ENCODE measurements at regions not wholly inside any gene's neighbourhood (a gene's known extent, or its start where the extent isn't known, plus 50 kb on each side); places are given as distances from the start of the nearest gene placed in this dataset.
"Not testable (repeated sequence)": the region's sequence is repeated elsewhere in the genome, so short reads cannot be mapped to it uniquely, and the experiment has no call there.

DNA sequence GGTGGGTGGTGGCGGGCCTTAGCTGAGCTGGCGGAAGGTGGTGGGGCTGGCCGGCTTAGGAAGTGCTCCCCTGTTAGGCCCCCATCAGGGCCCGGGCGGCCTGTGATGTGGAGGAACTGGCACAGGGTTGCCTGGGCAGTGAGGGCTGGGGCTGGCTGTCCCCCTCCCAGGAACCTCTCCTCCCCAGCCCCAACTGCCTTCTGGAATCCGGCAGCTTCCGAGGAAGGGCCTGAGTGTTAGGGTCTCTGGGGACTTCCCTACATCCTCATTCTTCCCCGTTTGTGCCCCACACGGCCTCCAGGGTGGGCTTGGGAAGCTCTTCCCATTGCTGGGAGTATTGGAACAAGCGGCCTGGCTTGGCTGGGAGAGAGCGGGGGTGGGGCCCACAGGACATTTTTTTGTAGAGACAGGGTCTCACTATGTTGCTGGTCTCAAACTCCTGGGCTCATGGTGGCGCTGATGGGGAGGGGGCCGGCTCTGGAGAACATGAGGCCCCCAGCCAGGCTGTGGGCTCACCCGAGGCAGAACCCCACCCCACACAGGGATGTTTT, 89.9 kb upstream of the CIBAR2 start:
- in situ Hi-C loops (cut with HindIII; ENCODE audit: low sequenced_read_pairs) = no loop called here

DNA sequence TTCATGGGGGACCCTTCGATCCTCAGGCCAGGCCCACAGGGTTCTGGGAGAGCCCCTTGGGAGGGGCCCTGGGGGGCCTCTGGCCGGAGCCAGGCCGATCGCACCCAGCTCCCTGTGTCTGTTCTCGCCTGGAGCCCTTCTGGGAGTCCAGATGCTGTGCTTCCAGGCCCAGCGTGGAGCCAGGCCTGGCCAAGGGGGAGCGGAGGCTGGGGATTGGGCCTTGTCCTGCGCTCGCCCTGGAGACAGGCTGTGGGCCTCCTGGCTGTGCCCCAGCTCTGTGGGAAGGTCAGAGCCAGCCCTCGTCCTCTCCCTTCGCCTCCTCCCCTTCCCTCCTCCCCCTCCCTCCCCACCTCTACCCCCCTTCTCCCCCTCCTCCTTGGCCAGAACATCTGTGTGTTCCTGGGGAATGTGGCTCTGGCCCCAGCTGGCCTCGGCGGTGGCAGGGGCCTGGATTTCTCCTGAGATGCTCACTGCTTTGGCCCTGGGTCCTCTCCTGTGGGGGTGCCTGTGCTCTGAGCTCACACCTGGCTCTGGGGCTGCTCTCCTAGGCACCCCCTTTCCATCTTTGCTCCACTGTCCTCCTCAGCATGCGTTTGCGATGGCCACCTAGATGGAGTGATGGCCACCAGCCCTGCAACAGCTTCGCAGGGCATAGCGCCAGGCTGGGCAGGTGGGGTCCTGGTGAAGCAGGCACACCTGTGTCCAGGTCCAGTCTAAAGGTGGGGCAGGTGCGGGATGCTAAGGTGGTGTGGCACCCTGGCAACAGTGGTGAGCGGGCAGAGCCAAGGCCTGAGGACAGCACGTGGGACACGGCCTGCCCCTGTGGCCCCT, 90.6 kb upstream of the CIBAR2 start:
- in situ Hi-C loops (cut with HindIII; ENCODE audit: low sequenced_read_pairs) = no loop called here

- in situ Hi-C loops (cut with HindIII; ENCODE audit: low sequenced_read_pairs) = no loop called here
Measured at GRCh38 chr16:85203462-85203813, 91.2 kb upstream of the CIBAR2 start.

DNA sequence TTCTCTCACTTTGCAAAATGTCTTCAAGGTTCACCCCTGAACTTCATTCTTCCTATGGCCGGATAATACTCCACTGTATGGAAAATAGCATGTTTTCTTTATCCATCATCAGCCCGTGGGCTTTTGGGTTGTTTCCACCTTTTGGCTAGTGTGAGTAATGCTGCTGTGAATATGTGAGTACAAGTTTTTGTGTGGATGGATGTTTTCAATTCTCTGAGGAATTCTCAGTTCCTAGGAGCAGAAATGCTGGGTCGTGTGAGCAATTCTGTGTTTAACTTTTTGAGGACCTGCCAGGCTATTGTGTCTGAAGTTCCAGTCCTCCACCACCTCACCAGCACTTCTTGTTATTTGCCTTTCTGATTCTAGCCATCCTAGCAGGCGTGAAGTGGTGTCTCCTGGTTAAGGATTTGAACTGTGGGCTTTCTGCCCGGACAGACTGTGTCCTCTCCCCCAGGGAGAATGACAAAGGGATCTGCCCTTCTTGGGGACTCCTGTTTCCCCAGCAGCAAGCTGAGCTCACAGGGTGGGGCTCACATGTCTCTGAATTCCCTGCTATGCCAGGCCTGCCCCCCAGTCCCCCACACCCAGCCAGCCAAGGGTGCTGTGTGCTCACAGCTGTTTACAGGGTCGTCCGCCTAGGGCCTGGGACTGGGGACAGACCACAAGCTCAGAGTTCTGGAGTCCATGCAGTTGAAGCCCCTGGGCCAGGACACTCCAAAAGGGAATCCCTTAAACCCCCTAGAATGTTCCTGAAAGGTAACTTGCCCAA, 92.2 kb upstream of the CIBAR2 start:
- in situ Hi-C loops (cut with HindIII; ENCODE audit: low sequenced_read_pairs) = no loop called here

- in situ Hi-C loops (cut with HindIII; ENCODE audit: low sequenced_read_pairs) = not testable (repeated sequence)
Measured at GRCh38 chr16:85205257-85205656, 93.0 kb upstream of the CIBAR2 start.

- in situ Hi-C loops (cut with HindIII; ENCODE audit: low sequenced_read_pairs) = no loop called here
Measured at GRCh38 chr16:85205747-85206471, 93.6 kb upstream of the CIBAR2 start.

DNA sequence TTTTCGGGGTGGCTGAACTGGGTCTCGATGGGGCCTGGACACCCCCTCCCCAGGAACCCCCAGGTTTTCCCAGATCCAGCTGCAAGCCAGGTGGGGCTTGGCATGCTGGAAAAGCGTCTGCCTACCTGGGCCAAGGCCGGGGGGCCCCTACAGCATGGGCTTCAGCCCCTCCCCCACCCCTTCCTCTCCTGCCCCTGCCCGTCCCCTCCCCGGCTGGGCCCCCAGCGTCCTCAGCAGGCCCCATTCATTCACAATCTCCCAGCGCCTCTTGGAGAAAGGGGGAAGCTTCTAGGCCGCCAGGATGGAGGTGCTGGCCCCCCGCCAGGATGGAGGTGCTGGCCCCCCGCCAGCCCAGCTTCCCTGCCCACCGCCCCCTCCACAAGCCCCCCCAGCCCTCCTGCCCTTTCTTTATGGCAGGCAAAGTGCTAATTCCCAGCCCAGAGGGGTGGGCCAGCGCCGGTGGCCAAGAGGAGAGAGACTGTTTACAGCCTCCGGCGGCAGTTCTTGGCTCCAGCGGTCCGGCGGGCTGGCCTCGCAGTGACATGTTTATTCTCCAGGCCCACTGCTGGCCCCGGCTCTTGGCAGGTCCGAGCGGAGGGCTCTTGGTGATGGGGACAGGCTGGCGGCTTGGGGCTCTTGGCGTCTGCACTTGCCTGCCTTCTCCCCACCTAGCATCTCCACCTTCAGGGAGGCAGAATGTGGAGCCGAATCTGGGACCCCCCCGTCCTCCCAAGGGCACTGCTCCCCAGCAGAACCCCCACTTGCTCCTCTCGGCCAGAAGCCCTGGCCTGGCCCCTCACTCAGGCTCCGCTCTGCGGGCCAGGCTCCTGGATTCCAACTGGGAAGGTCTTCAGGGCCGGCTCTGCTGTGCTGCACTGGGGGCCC, 94.4 kb upstream of the CIBAR2 start:
- in situ Hi-C loops (cut with HindIII; ENCODE audit: low sequenced_read_pairs) = no loop called here

DNA sequence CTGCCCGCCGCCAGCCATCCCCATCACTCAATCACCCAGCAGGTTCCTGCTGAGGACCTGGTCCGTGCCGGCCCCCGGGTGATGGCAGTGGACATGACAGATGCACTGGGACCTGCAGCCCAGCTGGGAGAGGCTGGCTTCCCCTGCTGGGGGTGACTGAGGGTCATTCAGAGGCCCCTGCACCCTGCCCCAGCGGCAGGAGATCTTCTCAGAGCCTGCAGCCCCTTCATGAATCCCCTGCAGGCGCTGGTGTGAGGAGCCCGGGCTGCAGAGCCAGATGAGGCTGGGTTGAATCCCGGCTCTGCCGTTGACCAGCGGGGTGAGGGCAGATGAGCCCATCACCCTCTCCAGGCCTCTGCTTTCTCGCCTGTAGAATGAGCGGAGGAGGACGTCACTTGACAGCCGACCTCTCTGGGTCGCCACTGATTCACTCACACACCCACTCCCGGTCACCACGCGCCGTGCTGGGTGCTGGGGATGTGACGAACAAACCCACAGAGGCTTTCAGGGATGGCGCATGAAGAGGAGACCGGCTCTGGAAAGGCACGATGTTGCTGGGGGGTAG, 95.2 kb upstream of the CIBAR2 start:
- in situ Hi-C loops (cut with HindIII; ENCODE audit: low sequenced_read_pairs) = no loop called here

DNA sequence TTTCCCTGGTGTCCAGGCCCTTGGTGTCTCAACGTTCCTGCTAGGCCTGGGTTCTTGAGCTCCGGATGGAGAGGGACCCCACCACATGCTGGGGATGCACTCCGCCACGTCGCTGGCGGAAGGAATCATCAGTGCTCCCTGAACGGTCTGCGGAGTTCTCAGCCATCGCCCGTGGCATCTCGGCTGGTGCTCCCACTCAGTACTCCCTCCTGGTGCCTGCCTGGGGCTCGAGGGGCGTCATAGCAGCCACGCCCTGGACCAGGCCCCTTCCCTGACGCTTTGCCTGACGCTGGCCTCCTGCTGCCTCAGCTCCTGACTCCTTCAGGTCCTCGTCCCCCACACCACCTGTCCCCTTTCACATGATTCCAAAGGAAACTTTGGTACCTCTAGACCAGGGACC, 95.9 kb upstream of the CIBAR2 start:
- in situ Hi-C loops (cut with HindIII; ENCODE audit: low sequenced_read_pairs) = no loop called here

DNA sequence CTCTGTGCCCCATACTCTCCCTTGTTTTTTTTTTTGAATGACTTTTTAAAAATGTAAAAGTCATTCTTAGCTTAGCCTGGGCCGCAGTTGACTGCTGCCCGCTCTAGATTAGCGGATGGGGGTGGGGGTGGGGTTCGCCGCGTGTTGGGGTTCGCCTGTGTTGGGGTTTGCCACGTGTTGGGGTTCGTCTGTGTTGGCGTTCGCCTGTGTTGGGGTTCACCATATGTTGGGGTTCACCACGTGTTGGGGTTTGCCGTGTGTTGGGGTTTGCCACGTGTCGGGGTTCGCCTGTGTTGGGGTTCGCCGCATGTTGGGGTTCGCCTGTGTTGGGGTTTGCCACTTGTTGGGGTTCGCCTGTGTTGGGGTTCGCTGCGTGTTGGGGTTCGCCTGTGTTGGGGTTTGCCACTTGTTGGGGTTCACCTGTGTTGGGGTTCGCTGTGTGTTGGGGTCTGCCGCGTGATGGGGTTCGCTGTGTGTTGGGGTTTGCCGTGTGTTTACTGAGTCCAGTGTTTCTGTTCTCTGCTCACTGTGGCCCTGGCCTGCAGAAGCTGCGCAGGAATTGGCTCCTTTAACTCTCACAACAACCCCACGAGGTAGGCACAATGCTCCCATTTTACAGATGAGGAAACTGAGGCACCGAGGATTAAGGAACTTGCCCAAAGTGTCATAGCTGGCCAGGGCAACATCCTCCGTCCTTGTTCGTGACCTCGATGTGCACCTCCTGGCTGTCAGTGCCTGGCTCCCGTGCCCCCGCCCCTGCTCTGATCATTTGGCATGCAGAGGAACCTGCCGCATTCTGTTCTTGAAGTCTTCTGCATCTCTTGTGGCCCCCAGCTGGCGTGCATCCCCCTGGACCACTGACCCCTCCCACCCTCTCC, 96.6 kb upstream of the CIBAR2 start:
- in situ Hi-C loops (cut with HindIII; ENCODE audit: low sequenced_read_pairs) = no loop called here

- in situ Hi-C loops (cut with HindIII; ENCODE audit: low sequenced_read_pairs) = no loop called here
Measured at GRCh38 chr16:85209526-85210121, 97.4 kb upstream of the CIBAR2 start.

GRCh38 chr16:85210423-85211169, 98.3 kb upstream of the CIBAR2 start:
- in situ Hi-C loops (cut with HindIII; ENCODE audit: low sequenced_read_pairs) = no loop called here

- in situ Hi-C loops (cut with HindIII; ENCODE audit: low sequenced_read_pairs) = no loop called here
Measured at GRCh38 chr16:85211271-85211801, 99.1 kb upstream of the CIBAR2 start.

GRCh38 chr16:85213926-85214675, 101.8 kb upstream of the CIBAR2 start:
- in situ Hi-C loops (cut with HindIII; ENCODE audit: low sequenced_read_pairs) = no loop called here

GRCh38 chr16:85215478-85216118, 103.3 kb upstream of the CIBAR2 start:
- in situ Hi-C loops (cut with HindIII; ENCODE audit: low sequenced_read_pairs) = no loop called here

DNA sequence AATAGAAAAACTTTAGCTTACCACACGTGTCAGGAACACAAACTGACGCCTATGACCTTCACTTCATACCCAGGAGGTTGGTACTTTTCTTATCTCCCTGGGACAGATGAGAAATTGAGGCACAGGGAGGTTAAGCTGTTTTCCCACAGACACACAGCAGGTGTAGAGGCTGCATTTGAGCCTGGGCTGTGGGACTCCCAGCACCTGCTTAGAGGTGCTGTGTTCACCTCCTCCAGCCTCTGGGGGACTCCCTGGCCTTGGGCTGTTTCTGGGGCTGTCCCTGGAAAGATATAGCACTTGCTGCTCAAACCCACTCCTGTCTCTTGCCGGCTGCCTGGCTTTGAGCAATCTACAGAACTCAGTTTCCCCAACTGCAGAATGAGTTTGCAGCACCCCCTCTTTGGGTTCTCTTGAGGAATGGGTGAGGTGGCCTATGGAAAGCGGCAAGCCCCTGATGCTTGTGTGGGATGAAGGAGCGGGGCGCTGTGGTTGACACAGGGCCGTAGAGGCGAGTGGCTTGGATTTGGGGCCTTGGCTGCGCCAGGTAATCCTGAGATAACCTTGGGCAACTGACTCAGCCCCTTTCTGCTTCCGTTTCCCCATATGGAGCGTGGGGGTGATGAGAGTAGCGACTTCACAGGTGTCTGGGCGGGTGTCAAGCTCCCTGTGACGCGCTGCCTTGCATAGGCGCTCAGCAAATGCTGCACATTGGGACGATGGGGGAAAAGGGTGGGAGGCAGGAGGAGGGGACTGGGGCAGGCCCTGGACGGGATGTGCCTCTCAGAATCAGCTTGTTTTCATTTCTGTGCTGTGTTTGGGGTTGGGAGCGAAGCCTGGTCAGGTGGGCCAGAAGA, 104.5 kb upstream of the CIBAR2 start:
- in situ Hi-C loops (cut with HindIII; ENCODE audit: low sequenced_read_pairs) = no loop called here

Data from endothelial cell of hepatic sinusoid (primary cell).